Hepatocyte (in vitro differentiated cells): ENCODE measurements at regions not wholly inside any gene's neighbourhood (a gene's known extent, or its start where the extent isn't known, plus 50 kb on each side); places are given as distances from the start of the nearest gene placed in this dataset.

ENCODE experiments used
- CTCF ChIP-seq: fragments of 200-600 bp; sonication (generic); IDR thresholded peaks from 2 replicates; pipeline ENCODE4 v1.5.1; 2016; ENCODE audit warnings: antibody characterized with exemption, mild to moderate bottlenecking; ENCODE audit not compliant: poor library complexity
- EZH2 ChIP-seq: fragments of 200-600 bp; sonication (generic); IDR thresholded peaks from 2 replicates; pipeline ENCODE4 v1.6.1; 2016; ENCODE audit warnings: antibody characterized with exemption, mild to moderate bottlenecking, borderline replicate concordance
- EZH2phosphoT487 ChIP-seq: fragments of 200-600 bp; sonication (generic); IDR thresholded peaks from one replicate; pipeline ENCODE4 v1.6.1; 2018; ENCODE audit warnings: antibody characterized with exemption, mild to moderate bottlenecking, low read depth, moderate library complexity; ENCODE audit not compliant: unreplicated experiment, severe bottlenecking

DNA sequence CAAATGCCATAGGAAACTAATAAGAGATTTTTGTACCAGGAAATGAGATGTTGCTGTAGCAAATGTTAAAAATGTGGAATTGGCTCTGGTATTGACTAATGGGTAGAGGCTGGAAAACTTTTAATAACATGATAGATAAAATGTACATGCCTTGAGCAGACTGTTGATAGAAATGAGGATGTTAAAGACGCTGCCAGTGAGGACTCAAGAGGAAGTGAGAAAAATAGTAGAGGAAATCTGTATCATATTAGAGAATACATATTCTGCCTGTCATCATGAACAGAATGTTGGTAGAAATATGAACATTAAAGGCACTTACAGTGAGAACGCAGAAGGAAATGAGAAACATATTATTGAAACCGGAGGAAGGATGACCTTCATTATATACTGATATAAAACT lies 577.2 kb upstream of the HTR2C start:
- no peak for TF ChIP-seq CTCF
- no peak for TF ChIP-seq EZH2
- no peak for TF ChIP-seq EZH2phosphoT487
